H9 (cell line): ENCODE measurements at regions not wholly inside any gene's neighbourhood (a gene's known extent, or its start where the extent isn't known, plus 50 kb on each side); places are given as distances from the start of the nearest gene placed in this dataset.

Experiments used
- DNase-seq: peaks from one replicate; pipeline ENCODE4 v3.0.0-alpha.2; 2017
- H2AFZ ChIP-seq: one replicate; pipeline ENCODE4 v1.6.1; 2013; ENCODE audit warnings: mild to moderate bottlenecking, low read length, control low read depth, moderate library complexity
- H2AK5ac ChIP-seq: 2 replicates; pipeline ENCODE4 v1.6.1; 2013; ENCODE audit warnings: low read length, control low read depth, mixed read lengths; ENCODE audit not compliant: insufficient read length
- H2BK120ac ChIP-seq: one replicate; pipeline ENCODE4 v1.6.1; 2013; ENCODE audit warnings: low read depth, mild to moderate bottlenecking, low read length, control low read depth, inconsistent platforms; ENCODE audit not compliant: poor library complexity, severe bottlenecking
- H2BK12ac ChIP-seq: 2 replicates; pipeline ENCODE4 v1.6.1; 2013; ENCODE audit warnings: low read length, control low read depth, mixed read lengths, low read depth; ENCODE audit not compliant: insufficient read length
- H2BK15ac ChIP-seq: 2 replicates; pipeline ENCODE4 v1.6.1; 2013; ENCODE audit warnings: low read depth, low read length, control low read depth
- H2BK20ac ChIP-seq: one replicate; pipeline ENCODE4 v1.6.1; 2013; ENCODE audit warnings: low read depth, mild to moderate bottlenecking, low read length, control low read depth, inconsistent platforms; ENCODE audit not compliant: poor library complexity, severe bottlenecking
- H2BK5ac ChIP-seq: 2 replicates; pipeline ENCODE4 v1.6.1; 2013; ENCODE audit warnings: low read length, control low read depth, mixed read lengths; ENCODE audit not compliant: insufficient read length
- H3K14ac ChIP-seq: 2 replicates; pipeline ENCODE4 v1.6.1; 2013; ENCODE audit warnings: low read length, control low read depth; ENCODE audit not compliant: insufficient read depth
- H3K18ac ChIP-seq: 2 replicates; pipeline ENCODE4 v1.6.1; 2013; ENCODE audit warnings: low read depth, mild to moderate bottlenecking, mixed read lengths, low read length, control low read depth; ENCODE audit not compliant: insufficient read length
- H3K23ac ChIP-seq: 2 replicates; pipeline ENCODE4 v1.6.1; 2013; ENCODE audit warnings: low read length, control low read depth, mixed read lengths, low read depth; ENCODE audit not compliant: insufficient read length
- H3K23me2 ChIP-seq: 2 replicates; pipeline ENCODE4 v1.6.1; 2013; ENCODE audit warnings: low read depth, mild to moderate bottlenecking, mixed read lengths, low read length, control low read depth; ENCODE audit not compliant: insufficient read length, poor library complexity, severe bottlenecking
- H3K27ac ChIP-seq: 2 replicates; pipeline ENCODE4 v1.5.1; 2013; ENCODE audit warnings: low read length, control low read depth, mixed read lengths, low read depth; ENCODE audit not compliant: insufficient read length
- H3K27me3 ChIP-seq: 2 replicates; pipeline ENCODE4 v1.6.1; 2013; ENCODE audit warnings: low read length, control low read depth, inconsistent platforms; ENCODE audit not compliant: insufficient read depth
- H3K4ac ChIP-seq: 2 replicates; pipeline ENCODE4 v1.6.1; 2013; ENCODE audit warnings: low read depth, mild to moderate bottlenecking, control low read depth, inconsistent platforms, low read length, moderate library complexity
- H3K4me1 ChIP-seq: 2 replicates; pipeline ENCODE4 v1.6.1; 2013; ENCODE audit warnings: low read length, control low read depth, inconsistent platforms; ENCODE audit not compliant: insufficient read depth
- H3K4me2 ChIP-seq: 2 replicates; pipeline ENCODE4 v1.6.1; 2013; ENCODE audit warnings: low read length, control low read depth, mixed read lengths; ENCODE audit not compliant: insufficient read length, insufficient read depth
- H3K56ac ChIP-seq: 2 replicates; pipeline ENCODE4 v1.6.1; 2013; ENCODE audit warnings: low read depth, mild to moderate bottlenecking, mixed read lengths, low read length, control low read depth; ENCODE audit not compliant: insufficient read length
- H3K79me1 ChIP-seq: 2 replicates; pipeline ENCODE4 v1.6.1; 2013; ENCODE audit warnings: low read depth, mild to moderate bottlenecking, moderate library complexity, low read length, control low read depth, inconsistent platforms; ENCODE audit not compliant: insufficient read depth, poor library complexity, severe bottlenecking
- H3K79me2 ChIP-seq: 2 replicates; pipeline ENCODE4 v1.6.1; 2013; ENCODE audit warnings: low read length, control low read depth, inconsistent platforms; ENCODE audit not compliant: insufficient read depth
- H3K9ac ChIP-seq: 2 replicates; pipeline ENCODE4 v1.6.1; 2013; ENCODE audit warnings: low read length, control low read depth, mixed read lengths; ENCODE audit not compliant: insufficient read length; ENCODE audit errors: extremely low read depth
- H3K9me3 ChIP-seq: one replicate; pipeline ENCODE4 v1.6.1; 2013; ENCODE audit warnings: low read depth, low read length, inconsistent platforms; ENCODE audit not compliant: control insufficient read depth
- H3T11ph ChIP-seq: one replicate; pipeline ENCODE4 v1.6.1; 2013; ENCODE audit warnings: mild to moderate bottlenecking, low read length, control low read depth, inconsistent platforms
- H4K20me1 ChIP-seq: one replicate; pipeline ENCODE4 v1.6.1; 2013; ENCODE audit not compliant: control insufficient read depth, insufficient read length, insufficient read depth
- H4K5ac ChIP-seq: 2 replicates; pipeline ENCODE4 v1.6.1; 2013; ENCODE audit warnings: low read depth, mild to moderate bottlenecking, mixed read lengths, low read length, control low read depth; ENCODE audit not compliant: insufficient read length
- H4K8ac ChIP-seq: replicated peaks from 2 replicates; pipeline ENCODE4 v1.6.1; 2013; ENCODE audit warnings: low read length, control low read depth, mixed read lengths, low read depth; ENCODE audit not compliant: insufficient read length
- H4K91ac ChIP-seq: 2 replicates; pipeline ENCODE4 v1.6.1; 2013; ENCODE audit warnings: low read depth, mild to moderate bottlenecking, moderate library complexity, mixed read lengths, low read length, control low read depth; ENCODE audit not compliant: insufficient read length
- H3K27ac Mint-ChIP-seq, 3 experiments: 2 replicates in 2 of 3; 3 replicates in 1 of 3; pipeline ENCODE4 v1.8.0; 2020 to 2021; ENCODE audit warnings: mixed read lengths in 3 of 3, mild to moderate bottlenecking in 1 of 3, moderate library complexity in 1 of 3
- H3K27me3 Mint-ChIP-seq: 2 replicates; pipeline ENCODE4 v1.8.0; 2021; ENCODE audit warnings: low read depth, mild to moderate bottlenecking, moderate library complexity, mixed read lengths
- H3K36me3 Mint-ChIP-seq, 3 experiments: 2 replicates in 2 of 3; 3 replicates in 1 of 3; pipeline ENCODE4 v1.8.0; 2020 to 2021; ENCODE audit warnings: low read depth in 3 of 3, mixed read lengths in 3 of 3; ENCODE audit not compliant: insufficient read depth in 1 of 3
- H3K4me1 Mint-ChIP-seq, 2 experiments: 2 replicates each; pipeline ENCODE4 v1.8.0; 2020; ENCODE audit warnings: mixed read lengths in 2 of 2
- H3K4me3 Mint-ChIP-seq, 2 experiments: 2 replicates in 1 of 2; 3 replicates in 1 of 2; pipeline ENCODE4 v1.8.0; 2020 to 2021; ENCODE audit warnings: mild to moderate bottlenecking in 2 of 2, mixed read lengths in 2 of 2, moderate library complexity in 1 of 2
- H3K9me3 Mint-ChIP-seq, 2 experiments: 2 replicates in 1 of 2; 3 replicates in 1 of 2; pipeline ENCODE4 v1.8.0; 2020; ENCODE audit warnings: mild to moderate bottlenecking in 2 of 2, mixed read lengths in 2 of 2, moderate library complexity in 1 of 2
- WGBS: extraction: QIAGEN DNeasy Blood & Tissue Kit; methylation state at CpG from one replicate; pipeline ENCODE4 v1.1.7; 2013; ENCODE audit warnings: missing lambda C conversion rate, low lambda C conversion rate, mixed read lengths; ENCODE audit not compliant: insufficient read length; ENCODE audit errors: extremely low coverage; 5-methylcytosine and 5-hydroxymethylcytosine counted together
- TF ChIP-seq, protein P1 (sequence below): fragments of 200-600 bp; sonication (generic); conservative IDR thresholded peaks from 3 replicates; pipeline ENCODE4 v1.8.0; 2021; ENCODE audit warnings: antibody characterized with exemption, mild to moderate bottlenecking

DNA sequence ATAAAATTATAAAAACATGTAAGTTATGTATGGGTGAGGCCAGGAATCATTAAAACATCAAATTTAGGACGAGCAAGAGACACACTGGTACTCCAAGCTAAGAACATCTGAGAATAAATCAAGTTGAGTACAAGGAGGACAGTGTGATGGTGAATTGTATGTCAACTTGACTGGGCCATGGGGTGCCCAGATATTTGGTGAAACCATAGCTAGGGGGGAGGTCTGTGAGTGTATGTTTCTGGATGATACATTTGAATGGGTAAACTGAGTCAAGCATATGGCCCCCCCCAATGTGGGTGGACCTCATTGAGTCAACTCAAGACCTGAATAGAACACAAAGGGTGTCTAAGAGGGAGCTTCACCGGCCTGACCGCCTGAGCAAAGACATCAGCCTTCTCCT, 115.3 kb upstream of the BCOR start:
- H3K4me1 ChIP-seq: no peaks in the 10 kb centered on the region
- peaks cover 3% of the 10 kb centered on the region for H3K27me3 Mint-ChIP-seq
- no peak overlapping the region for H3K9ac ChIP-seq
- no peak overlapping the region for H3K56ac ChIP-seq
- H2BK12ac ChIP-seq: no peak overlapping the region
- no peaks in the 10 kb centered on the region for H3K23me2 ChIP-seq
- H2BK20ac ChIP-seq: no peak overlapping the region
- H3K9me3 ChIP-seq: no peaks in the 10 kb centered on the region
- no peak for DNase-seq
- no peak overlapping the region for H2BK120ac ChIP-seq
- no peak overlapping the region for H2AFZ ChIP-seq
- H4K20me1 ChIP-seq: no peaks in the 10 kb centered on the region
- no peak overlapping the region for H3T11ph ChIP-seq
- no peaks in the 10 kb centered on the region for H3K79me1 ChIP-seq
- H2BK15ac ChIP-seq: no peak overlapping the region
- TF ChIP-seq, protein P1, sequence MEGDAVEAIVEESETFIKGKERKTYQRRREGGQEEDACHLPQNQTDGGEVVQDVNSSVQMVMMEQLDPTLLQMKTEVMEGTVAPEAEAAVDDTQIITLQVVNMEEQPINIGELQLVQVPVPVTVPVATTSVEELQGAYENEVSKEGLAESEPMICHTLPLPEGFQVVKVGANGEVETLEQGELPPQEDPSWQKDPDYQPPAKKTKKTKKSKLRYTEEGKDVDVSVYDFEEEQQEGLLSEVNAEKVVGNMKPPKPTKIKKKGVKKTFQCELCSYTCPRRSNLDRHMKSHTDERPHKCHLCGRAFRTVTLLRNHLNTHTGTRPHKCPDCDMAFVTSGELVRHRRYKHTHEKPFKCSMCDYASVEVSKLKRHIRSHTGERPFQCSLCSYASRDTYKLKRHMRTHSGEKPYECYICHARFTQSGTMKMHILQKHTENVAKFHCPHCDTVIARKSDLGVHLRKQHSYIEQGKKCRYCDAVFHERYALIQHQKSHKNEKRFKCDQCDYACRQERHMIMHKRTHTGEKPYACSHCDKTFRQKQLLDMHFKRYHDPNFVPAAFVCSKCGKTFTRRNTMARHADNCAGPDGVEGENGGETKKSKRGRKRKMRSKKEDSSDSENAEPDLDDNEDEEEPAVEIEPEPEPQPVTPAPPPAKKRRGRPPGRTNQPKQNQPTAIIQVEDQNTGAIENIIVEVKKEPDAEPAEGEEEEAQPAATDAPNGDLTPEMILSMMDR: no peak
- no peak overlapping the region for H2BK5ac ChIP-seq
- H3K79me2 ChIP-seq: no peaks in the 10 kb centered on the region
- no peak overlapping the region for H4K5ac ChIP-seq
- no peak overlapping the region for H3K4ac ChIP-seq
- no peaks in the 10 kb centered on the region for H3K4me1 Mint-ChIP-seq
- H3K9me3 Mint-ChIP-seq: peaks cover 55 to 58% of the 10 kb centered on the region in 2 experiments
- H3K27ac ChIP-seq: no peak overlapping the region
- no peak overlapping the region for H3K14ac ChIP-seq
- no peak overlapping the region; a peak in 1 of 7 replicates for H3K27ac Mint-ChIP-seq
- no peak overlapping the region for H3K4me2 ChIP-seq
- no peak overlapping the region for H2AK5ac ChIP-seq
- H3K4me3 Mint-ChIP-seq: no peak overlapping the region
- H4K91ac ChIP-seq: no peak overlapping the region
- H3K27me3 ChIP-seq: no peaks in the 10 kb centered on the region
- H3K18ac ChIP-seq: no peak overlapping the region
- no peak overlapping the region for H3K23ac ChIP-seq
- whole genome bisulfite sequencing: no CpG with 5 or more reads among the region's 3 CpGs
- H3K36me3 Mint-ChIP-seq: peaks cover 12% of the 10 kb centered on the region in 3 experiments
- no peak overlapping the region for H4K8ac ChIP-seq
